ENCODE measurements at regions not wholly inside any gene's neighbourhood (a gene's known extent, or its start where the extent isn't known, plus 50 kb on each side); places are given as distances from the start of the nearest gene placed in this dataset.

GRCh38 chr6:169839029-169839481 lies 87.6 kb downstream of the ERMARD start:
- H3K36me3 ChIP-seq (replicated peaks; ENCODE audit: insufficient read depth, low read depth): no peaks in the 10 kb centered on the region
- no peaks in the 10 kb centered on the region for H3K9me2 ChIP-seq (replicated peaks; ENCODE audit: insufficient read depth)
- TF ChIP-seq EZH2 (IDR thresholded peaks at IDR 0.05; ENCODE audit: borderline replicate concordance) (no peak), EZH2phosphoT487 (IDR thresholded peaks at IDR 0.05; ENCODE audit: low read depth, severe bottlenecking, unreplicated experiment) (no peak), CTCF (IDR thresholded peaks at IDR 0.05; ENCODE audit: poor library complexity) (no peak)
- H3K9me3 ChIP-seq (ENCODE audit: low read depth): no peaks in the 10 kb centered on the region
- WGBS (ENCODE audit: low lambda C conversion rate, missing lambda C conversion rate): 93% methylated on average over 27 of the region's 27 CpGs
- peaks cover 3% of the 10 kb centered on the region for H3K27me3 ChIP-seq
- no peak for DNase-seq (ENCODE audit: low spot score)
- H3K79me2 ChIP-seq: no peaks in the 10 kb centered on the region
- no peak overlapping the region for H3K4me2 ChIP-seq
- H3K4me3 ChIP-seq: no peak overlapping the region
- no peaks in the 10 kb centered on the region for H4K20me1 ChIP-seq (ENCODE audit: insufficient read depth, poor library complexity, severe bottlenecking)
- no peaks in the 10 kb centered on the region for H3K4me1 ChIP-seq (ENCODE audit: insufficient read depth)
- H3K27ac ChIP-seq: no peak overlapping the region
- no peak overlapping the region for H2AFZ ChIP-seq

- Histone ChIP-seq H4K20me1 (ENCODE audit: insufficient read depth, poor library complexity, severe bottlenecking) (no peaks in the 10 kb centered on the region), H3K4me1 (ENCODE audit: insufficient read depth) (no peaks in the 10 kb centered on the region), H3K27ac (no peak overlapping the region), H3K79me2 (no peaks in the 10 kb centered on the region), H3K36me3 (replicated peaks; ENCODE audit: insufficient read depth, low read depth) (no peaks in the 10 kb centered on the region), H2AFZ (no peak overlapping the region), H3K9me3 (ENCODE audit: low read depth) (no peaks in the 10 kb centered on the region), H3K9me2 (replicated peaks; ENCODE audit: insufficient read depth) (no peaks in the 10 kb centered on the region), H3K4me3 (no peak overlapping the region), H3K27me3 (peaks cover 3% of the 10 kb centered on the region), H3K4me2 (no peak overlapping the region)
- 89% methylated on average over 27 of the region's 27 CpGs for WGBS (ENCODE audit: low lambda C conversion rate, missing lambda C conversion rate)
- no peak for DNase-seq (ENCODE audit: low spot score)
- TF ChIP-seq EZH2 (IDR thresholded peaks at IDR 0.05; ENCODE audit: borderline replicate concordance) (no peak), EZH2phosphoT487 (IDR thresholded peaks at IDR 0.05; ENCODE audit: low read depth, severe bottlenecking, unreplicated experiment) (no peak), CTCF (IDR thresholded peaks at IDR 0.05; ENCODE audit: poor library complexity) (no peak)
These were observed 87.1 kb downstream of the ERMARD start for GRCh38 chr6:169838346-169839028.

GRCh38 chr6:169837529-169838250 lies 86.3 kb downstream of the ERMARD start:
- WGBS (ENCODE audit: low lambda C conversion rate, missing lambda C conversion rate): 91% methylated on average over 17 of the region's 17 CpGs
- no peak overlapping the region for H3K27ac ChIP-seq
- no peaks in the 10 kb centered on the region for H3K79me2 ChIP-seq
- no peaks in the 10 kb centered on the region for H3K4me1 ChIP-seq (ENCODE audit: insufficient read depth)
- H4K20me1 ChIP-seq (ENCODE audit: insufficient read depth, poor library complexity, severe bottlenecking): no peaks in the 10 kb centered on the region
- TF ChIP-seq EZH2phosphoT487 (IDR thresholded peaks at IDR 0.05; ENCODE audit: low read depth, severe bottlenecking, unreplicated experiment) (no peak), CTCF (IDR thresholded peaks at IDR 0.05; ENCODE audit: poor library complexity) (no peak), EZH2 (IDR thresholded peaks at IDR 0.05; ENCODE audit: borderline replicate concordance) (no peak)
- no peak overlapping the region for H3K4me3 ChIP-seq
- no peak overlapping the region for H2AFZ ChIP-seq
- H3K27me3 ChIP-seq: peaks cover 3% of the 10 kb centered on the region
- no peak overlapping the region for H3K4me2 ChIP-seq
- H3K36me3 ChIP-seq (replicated peaks; ENCODE audit: insufficient read depth, low read depth): no peaks in the 10 kb centered on the region
- H3K9me2 ChIP-seq (replicated peaks; ENCODE audit: insufficient read depth): no peaks in the 10 kb centered on the region
- no peaks in the 10 kb centered on the region for H3K9me3 ChIP-seq (ENCODE audit: low read depth)
- DNase-seq (ENCODE audit: low spot score): no peak
